ENCODE measurements at regions not wholly inside any gene's neighbourhood (a gene's known extent, or its start where the extent isn't known, plus 50 kb on each side); places are given as distances from the start of the nearest gene placed in this dataset.

DNA sequence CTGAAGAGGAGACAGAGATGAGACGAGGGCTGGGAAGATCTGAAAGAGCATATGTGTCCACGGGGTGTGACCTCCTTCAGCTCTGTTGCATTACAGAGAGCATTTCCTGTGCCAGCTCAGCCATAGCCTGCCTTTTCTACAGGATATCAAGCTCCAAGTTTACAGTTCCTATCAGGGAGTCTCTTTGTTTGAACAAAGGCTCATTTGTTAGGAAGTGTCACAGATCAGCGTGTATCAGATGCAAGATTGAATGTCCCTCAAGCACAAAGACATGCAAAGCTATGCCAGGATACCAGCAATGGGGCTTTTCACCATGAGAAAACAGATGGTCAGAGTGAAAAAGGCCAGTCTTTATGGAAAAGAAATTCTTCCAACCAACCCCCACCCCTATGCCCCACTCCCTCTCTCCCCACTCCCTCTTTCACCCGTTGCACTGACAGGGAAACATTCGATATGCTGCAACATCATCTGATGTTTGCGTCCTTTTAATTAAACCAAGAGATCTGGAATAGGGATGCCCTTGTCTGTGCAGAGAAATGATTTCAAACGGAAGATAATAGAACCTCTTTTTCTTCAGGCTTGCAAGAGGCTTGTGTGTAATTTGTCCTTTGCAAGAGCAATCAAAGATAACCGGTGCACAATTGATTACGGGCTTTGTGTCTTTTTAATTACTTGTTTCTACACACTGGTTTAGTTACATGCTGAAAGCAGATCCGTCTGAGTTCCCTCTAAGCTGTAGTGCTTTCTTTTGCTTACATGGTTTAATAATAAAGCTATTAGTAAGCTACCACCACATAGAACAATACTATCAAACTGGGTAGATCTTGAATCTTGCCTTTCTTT is 263.1 kb upstream of the RGMB start:
- H3K36me3 ChIP-seq (ENCODE audit: control insufficient read depth in 1 of 2, insufficient read depth in 2 of 2, low read length in 2 of 2), result no peaks in the 10 kb centered on the region
- H3K27ac ChIP-seq (ENCODE audit: low read length), result no peak overlapping the region
- no peak overlapping the region for H3K4me3 ChIP-seq (ENCODE audit: low read depth in 1 of 2, low read length in 2 of 2)
- H3K9me3 ChIP-seq (ENCODE audit: control insufficient read depth in 1 of 2, low read length in 2 of 2), result no peaks in the 10 kb centered on the region
- H3K4me1 ChIP-seq (ENCODE audit: control insufficient read depth in 1 of 2, insufficient read depth in 2 of 2, low read length in 2 of 2), result peaks cover 0 to 4% of the 10 kb centered on the region in 2 donors
- H3K27me3 ChIP-seq (ENCODE audit: low read depth, low read length), result no peaks in the 10 kb centered on the region

GRCh38 chr5:98513380-98513779 is 260.1 kb upstream of the RGMB start:
- no peak overlapping the region for H3K27ac ChIP-seq (ENCODE audit: low read length)
- no peak overlapping the region for H3K4me3 ChIP-seq (ENCODE audit: low read depth in 1 of 2, low read length in 2 of 2)
- H3K9me3 ChIP-seq (ENCODE audit: control insufficient read depth in 1 of 2, low read length in 2 of 2), result no peaks in the 10 kb centered on the region
- no peaks in the 10 kb centered on the region for H3K36me3 ChIP-seq (ENCODE audit: control insufficient read depth in 1 of 2, insufficient read depth in 2 of 2, low read length in 2 of 2)
- no peaks in the 10 kb centered on the region for H3K27me3 ChIP-seq (ENCODE audit: low read depth, low read length)
- peaks cover 0 to 14% of the 10 kb centered on the region in 2 donors for H3K4me1 ChIP-seq (ENCODE audit: control insufficient read depth in 1 of 2, insufficient read depth in 2 of 2, low read length in 2 of 2)

DNA sequence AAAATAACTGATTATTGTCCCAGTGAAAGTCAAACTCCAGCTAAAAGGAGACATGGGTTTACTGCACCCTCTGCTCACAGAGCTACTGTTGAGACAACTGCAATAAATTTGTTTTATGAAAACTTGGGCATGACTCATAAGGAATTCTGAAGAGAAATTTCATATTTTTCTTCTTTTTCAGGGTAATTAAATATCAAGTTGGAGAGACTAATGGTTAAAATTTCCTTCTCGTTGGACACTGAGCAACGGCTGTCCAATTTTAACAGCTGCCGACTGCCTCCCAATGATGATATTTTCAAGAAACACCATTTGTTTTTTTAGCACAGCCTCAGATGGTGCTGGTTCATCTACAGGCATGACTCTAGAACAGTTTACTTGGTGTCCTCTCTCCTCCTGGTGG is 259.2 kb upstream of the RGMB start:
- Histone ChIP-seq H3K27me3 (ENCODE audit: low read depth, low read length) (no peaks in the 10 kb centered on the region), H3K27ac (ENCODE audit: low read length) (no peak overlapping the region), H3K4me1 (ENCODE audit: control insufficient read depth in 1 of 2, insufficient read depth in 2 of 2, low read length in 2 of 2) (peaks cover 0 to 14% of the 10 kb centered on the region in 2 donors), H3K4me3 (ENCODE audit: low read depth in 1 of 2, low read length in 2 of 2) (no peak overlapping the region), H3K36me3 (ENCODE audit: control insufficient read depth in 1 of 2, insufficient read depth in 2 of 2, low read length in 2 of 2) (no peaks in the 10 kb centered on the region), H3K9me3 (ENCODE audit: control insufficient read depth in 1 of 2, low read length in 2 of 2) (no peaks in the 10 kb centered on the region)

DNA sequence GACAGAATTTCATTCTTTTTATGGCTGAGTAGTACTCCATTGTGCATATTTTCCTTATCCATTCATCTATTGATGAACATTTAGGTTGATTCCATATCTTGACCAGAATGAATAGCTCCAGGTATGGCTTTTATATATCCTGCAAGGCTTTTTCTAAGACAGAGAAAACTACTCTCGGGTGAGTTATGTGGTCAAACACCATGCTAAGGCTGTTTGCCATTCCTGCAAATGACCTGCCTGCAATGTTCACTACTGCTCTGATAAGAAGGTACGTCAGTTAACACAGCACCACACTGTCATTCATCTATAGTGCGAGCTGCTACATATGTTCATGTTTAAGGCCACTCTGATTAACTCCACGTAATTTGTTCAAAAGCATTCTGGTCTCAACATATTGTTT is 256.8 kb upstream of the RGMB start:
- peaks cover 0 to 9% of the 10 kb centered on the region in 2 donors for H3K4me1 ChIP-seq (ENCODE audit: control insufficient read depth in 1 of 2, insufficient read depth in 2 of 2, low read length in 2 of 2)
- no peak overlapping the region for H3K27ac ChIP-seq (ENCODE audit: low read length)
- H3K4me3 ChIP-seq (ENCODE audit: low read depth in 1 of 2, low read length in 2 of 2), result no peak overlapping the region
- no peaks in the 10 kb centered on the region for H3K27me3 ChIP-seq (ENCODE audit: low read depth, low read length)
- H3K9me3 ChIP-seq (ENCODE audit: control insufficient read depth in 1 of 2, low read length in 2 of 2), result no peaks in the 10 kb centered on the region
- no peaks in the 10 kb centered on the region for H3K36me3 ChIP-seq (ENCODE audit: control insufficient read depth in 1 of 2, insufficient read depth in 2 of 2, low read length in 2 of 2)

GRCh38 chr5:98517560-98518366 is 255.7 kb upstream of the RGMB start:
- H3K4me1 ChIP-seq (ENCODE audit: control insufficient read depth in 1 of 2, insufficient read depth in 2 of 2, low read length in 2 of 2), result peaks cover 0 to 9% of the 10 kb centered on the region in 2 donors
- H3K9me3 ChIP-seq (ENCODE audit: control insufficient read depth in 1 of 2, low read length in 2 of 2), result no peaks in the 10 kb centered on the region
- no peak overlapping the region for H3K4me3 ChIP-seq (ENCODE audit: low read depth in 1 of 2, low read length in 2 of 2)
- no peaks in the 10 kb centered on the region for H3K27me3 ChIP-seq (ENCODE audit: low read depth, low read length)
- H3K27ac ChIP-seq (ENCODE audit: low read length), result peak overlapping the region; percentile 16
- no peaks in the 10 kb centered on the region for H3K36me3 ChIP-seq (ENCODE audit: control insufficient read depth in 1 of 2, insufficient read depth in 2 of 2, low read length in 2 of 2)

GRCh38 chr5:98518754-98519153 is 254.7 kb upstream of the RGMB start:
- Histone ChIP-seq H3K27ac (ENCODE audit: low read length) (no peak overlapping the region), H3K4me1 (ENCODE audit: control insufficient read depth in 1 of 2, insufficient read depth in 2 of 2, low read length in 2 of 2) (peaks cover 0 to 9% of the 10 kb centered on the region in 2 donors), H3K4me3 (ENCODE audit: low read depth in 1 of 2, low read length in 2 of 2) (no peak overlapping the region), H3K27me3 (ENCODE audit: low read depth, low read length) (no peaks in the 10 kb centered on the region), H3K36me3 (ENCODE audit: control insufficient read depth in 1 of 2, insufficient read depth in 2 of 2, low read length in 2 of 2) (no peaks in the 10 kb centered on the region), H3K9me3 (ENCODE audit: control insufficient read depth in 1 of 2, low read length in 2 of 2) (no peaks in the 10 kb centered on the region)

DNA sequence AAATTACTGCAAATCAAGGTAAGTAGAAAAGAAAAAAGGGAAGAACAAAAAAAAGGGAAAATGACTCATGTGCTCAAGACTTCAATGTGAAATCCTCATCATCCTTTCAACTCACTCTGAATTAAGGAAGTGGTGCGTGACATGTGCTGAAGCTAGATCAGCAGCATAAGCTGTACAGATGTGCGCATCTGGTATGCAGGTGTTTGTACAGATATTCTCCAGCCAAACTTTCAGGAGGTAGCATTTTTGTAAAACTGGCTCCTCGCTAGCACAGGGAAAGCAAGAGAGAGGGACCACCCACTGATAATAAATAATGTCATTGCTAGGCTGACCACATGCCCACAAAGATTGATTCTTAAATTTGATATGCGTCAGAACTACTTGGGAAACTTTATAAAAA is 253.9 kb upstream of the RGMB start:
- no peak overlapping the region for H3K4me3 ChIP-seq (ENCODE audit: low read depth in 1 of 2, low read length in 2 of 2)
- no peaks in the 10 kb centered on the region for H3K27me3 ChIP-seq (ENCODE audit: low read depth, low read length)
- no peak overlapping the region for H3K27ac ChIP-seq (ENCODE audit: low read length)
- peaks cover 0 to 9% of the 10 kb centered on the region in 2 donors for H3K4me1 ChIP-seq (ENCODE audit: control insufficient read depth in 1 of 2, insufficient read depth in 2 of 2, low read length in 2 of 2)
- no peaks in the 10 kb centered on the region for H3K36me3 ChIP-seq (ENCODE audit: control insufficient read depth in 1 of 2, insufficient read depth in 2 of 2, low read length in 2 of 2)
- H3K9me3 ChIP-seq (ENCODE audit: control insufficient read depth in 1 of 2, low read length in 2 of 2), result no peaks in the 10 kb centered on the region

GRCh38 chr5:98521821-98522220 is 251.6 kb upstream of the RGMB start:
- Histone ChIP-seq H3K36me3 (ENCODE audit: control insufficient read depth in 1 of 2, insufficient read depth in 2 of 2, low read length in 2 of 2) (no peaks in the 10 kb centered on the region), H3K9me3 (ENCODE audit: control insufficient read depth in 1 of 2, low read length in 2 of 2) (no peaks in the 10 kb centered on the region), H3K4me3 (ENCODE audit: low read depth in 1 of 2, low read length in 2 of 2) (no peak overlapping the region), H3K27me3 (ENCODE audit: low read depth, low read length) (no peaks in the 10 kb centered on the region), H3K4me1 (ENCODE audit: control insufficient read depth in 1 of 2, insufficient read depth in 2 of 2, low read length in 2 of 2) (peaks cover 0 to 9% of the 10 kb centered on the region in 2 donors), H3K27ac (ENCODE audit: low read length) (no peak overlapping the region)

DNA sequence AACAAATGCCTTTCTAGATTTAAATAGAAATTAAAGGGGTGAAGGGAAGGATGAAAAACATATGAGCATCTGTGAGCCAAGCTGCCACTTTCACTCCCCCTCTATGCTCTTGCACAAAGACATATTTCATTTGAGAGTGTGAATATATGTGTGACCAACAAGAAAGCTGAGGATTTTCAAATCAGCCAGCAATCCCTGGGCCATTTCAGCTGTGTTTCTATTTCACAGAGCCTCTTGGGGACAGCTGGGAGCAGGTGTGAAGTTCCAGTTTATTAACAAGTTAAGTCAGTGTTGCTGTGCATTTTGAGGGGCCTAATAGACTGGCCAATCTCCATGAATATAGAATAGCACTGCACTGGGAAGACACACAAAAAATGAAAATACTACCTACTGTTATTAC is 248.7 kb upstream of the RGMB start:
- no peaks in the 10 kb centered on the region for H3K27me3 ChIP-seq (ENCODE audit: low read depth, low read length)
- no peak overlapping the region for H3K27ac ChIP-seq (ENCODE audit: low read length)
- H3K9me3 ChIP-seq (ENCODE audit: control insufficient read depth in 1 of 2, low read length in 2 of 2), result no peaks in the 10 kb centered on the region
- no peaks in the 10 kb centered on the region for H3K4me1 ChIP-seq (ENCODE audit: control insufficient read depth in 1 of 2, insufficient read depth in 2 of 2, low read length in 2 of 2)
- H3K36me3 ChIP-seq (ENCODE audit: control insufficient read depth in 1 of 2, insufficient read depth in 2 of 2, low read length in 2 of 2), result no peaks in the 10 kb centered on the region
- H3K4me3 ChIP-seq (ENCODE audit: low read depth in 1 of 2, low read length in 2 of 2), result no peak overlapping the region

- H3K4me3 ChIP-seq (ENCODE audit: low read depth in 1 of 2, low read length in 2 of 2), result no peak overlapping the region
- no peaks in the 10 kb centered on the region for H3K36me3 ChIP-seq (ENCODE audit: control insufficient read depth in 1 of 2, insufficient read depth in 2 of 2, low read length in 2 of 2)
- no peaks in the 10 kb centered on the region for H3K9me3 ChIP-seq (ENCODE audit: control insufficient read depth in 1 of 2, low read length in 2 of 2)
These were observed 245.6 kb upstream of the RGMB start for GRCh38 chr5:98527846-98528245.

GRCh38 chr5:98529321-98529720 is 244.1 kb upstream of the RGMB start:
- no peak overlapping the region for H3K4me3 ChIP-seq (ENCODE audit: low read depth in 1 of 2, low read length in 2 of 2)
- no peak overlapping the region for H3K27ac ChIP-seq (ENCODE audit: low read length)
- H3K27me3 ChIP-seq (ENCODE audit: low read depth, low read length), result no peaks in the 10 kb centered on the region
- H3K4me1 ChIP-seq (ENCODE audit: control insufficient read depth in 1 of 2, insufficient read depth in 2 of 2, low read length in 2 of 2), result no peaks in the 10 kb centered on the region
- H3K36me3 ChIP-seq (ENCODE audit: control insufficient read depth in 1 of 2, insufficient read depth in 2 of 2, low read length in 2 of 2), result no peaks in the 10 kb centered on the region
- H3K9me3 ChIP-seq (ENCODE audit: control insufficient read depth in 1 of 2, low read length in 2 of 2), result no peaks in the 10 kb centered on the region

More at GRCh38 chr5:98527846-98528245, 245.6 kb upstream of the RGMB start:
- no peaks in the 10 kb centered on the region for H3K27me3 ChIP-seq (ENCODE audit: low read depth, low read length)
- no peak overlapping the region for H3K27ac ChIP-seq (ENCODE audit: low read length)
- H3K4me1 ChIP-seq (ENCODE audit: control insufficient read depth in 1 of 2, insufficient read depth in 2 of 2, low read length in 2 of 2), result no peaks in the 10 kb centered on the region
